Activated CD4-positive, alpha-beta memory T cell treated with anti-CD3 and anti-CD28 coated beads, Interleukin-2, amount 10 ng/mL, durations not matched to agents 7 days and 5 days (primary cell): ENCODE measurements at regions not wholly inside any gene's neighbourhood (a gene's known extent, or its start where the extent isn't known, plus 50 kb on each side); places are given as distances from the start of the nearest gene placed in this dataset.
A peak's percentile ranks its signal among the peaks of the same experiment; 100 is the strongest.
"Not testable (repeated sequence)": the region's sequence is repeated elsewhere in the genome, so short reads cannot be mapped to it uniquely, and the experiment has no call there.

Experiments used
- CTCF ChIA-PET: fragments of 350-600 bp; sonication (Branson Sonifier 250); formaldehyde crosslinking; loops from one replicate; lab custom pipeline; 2021; ENCODE audit warnings: antibody characterized with exemption, inconsistent platforms; lab: Charles Lee
- POLR2A ChIA-PET: fragments of 350-600 bp; sonication (Branson Sonifier 250); formaldehyde crosslinking; loops from one replicate; lab custom pipeline; 2021; ENCODE audit warnings: antibody characterized with exemption; lab: Charles Lee
- DNase-seq: peaks from one replicate; pipeline ENCODE4 v3.0.0-alpha.2; 2020
- H3K27ac Mint-ChIP-seq: one replicate; pipeline ENCODE4 v1.8.0; 2021; ENCODE audit warnings: mild to moderate bottlenecking, mixed read lengths
- H3K27me3 Mint-ChIP-seq: one replicate; pipeline ENCODE4 v1.8.0; 2021; ENCODE audit warnings: mixed read lengths
- H3K36me3 Mint-ChIP-seq: one replicate; pipeline ENCODE4 v1.8.0; 2021; ENCODE audit warnings: low read depth, mixed read lengths
- H3K4me1 Mint-ChIP-seq: one replicate; pipeline ENCODE4 v1.8.0; 2021; ENCODE audit warnings: mixed read lengths
- H3K4me3 Mint-ChIP-seq: one replicate; pipeline ENCODE4 v1.8.0; 2021; ENCODE audit warnings: mild to moderate bottlenecking, mixed read lengths
- H3K9me3 Mint-ChIP-seq: one replicate; pipeline ENCODE4 v1.8.0; 2021; ENCODE audit warnings: mixed read lengths

- CTCF ChIA-PET: no interaction called here
- POLR2A ChIA-PET: no interaction called here
- H3K27ac Mint-ChIP-seq: no peak overlapping the region
- H3K36me3 Mint-ChIP-seq: no peaks in the 10 kb centered on the region
- H3K9me3 Mint-ChIP-seq: peaks cover 3% of the 10 kb centered on the region
- H3K27me3 Mint-ChIP-seq: no peaks in the 10 kb centered on the region
- peaks cover 10% of the 10 kb centered on the region for H3K4me1 Mint-ChIP-seq
- H3K4me3 Mint-ChIP-seq: no peak overlapping the region
- DNase-seq: no peak
These were observed 196.4 kb upstream of the MSX2 start for GRCh38 chr5:174527916-174528540.

- no peaks in the 10 kb centered on the region for H3K36me3 Mint-ChIP-seq
These were observed 195.4 kb upstream of the MSX2 start for GRCh38 chr5:174528821-174529544.

GRCh38 chr5:174529925-174530681, 194.3 kb upstream of the MSX2 start:
- POLR2A ChIA-PET: no interaction called here
- Mint-ChIP-seq H3K36me3 (no peaks in the 10 kb centered on the region), H3K4me1 (peaks cover 10% of the 10 kb centered on the region), H3K9me3 (peaks cover 3% of the 10 kb centered on the region), H3K27ac (no peak overlapping the region), H3K27me3 (no peaks in the 10 kb centered on the region), H3K4me3 (no peak overlapping the region)
- no peak for DNase-seq
- CTCF ChIA-PET: no interaction called here

More at GRCh38 chr5:174528821-174529544, 195.4 kb upstream of the MSX2 start:
- no peak for DNase-seq
- Mint-ChIP-seq H3K27me3 (no peaks in the 10 kb centered on the region), H3K4me3 (no peak overlapping the region), H3K4me1 (peaks cover 10% of the 10 kb centered on the region), H3K9me3 (peaks cover 3% of the 10 kb centered on the region), H3K27ac (no peak overlapping the region)
- POLR2A ChIA-PET: no interaction called here
- CTCF ChIA-PET: no interaction called here

- no peak for DNase-seq
- H3K27me3 Mint-ChIP-seq: no peaks in the 10 kb centered on the region
- POLR2A ChIA-PET: no interaction called here
These were observed 192.6 kb upstream of the MSX2 start for GRCh38 chr5:174531782-174532191.

GRCh38 chr5:174532455-174533453, 191.6 kb upstream of the MSX2 start:
- H3K27me3 Mint-ChIP-seq: no peaks in the 10 kb centered on the region
- peaks cover 10% of the 10 kb centered on the region for H3K4me1 Mint-ChIP-seq
- DNase-seq: peak; percentile 23
- ChIA-PET CTCF (no interaction called here), POLR2A (no interaction called here)
- no peak overlapping the region for H3K27ac Mint-ChIP-seq
- no peak overlapping the region for H3K4me3 Mint-ChIP-seq
- H3K9me3 Mint-ChIP-seq: no peaks in the 10 kb centered on the region
- H3K36me3 Mint-ChIP-seq: no peaks in the 10 kb centered on the region

More at GRCh38 chr5:174531782-174532191, 192.6 kb upstream of the MSX2 start:
- Mint-ChIP-seq H3K9me3 (no peaks in the 10 kb centered on the region), H3K4me3 (no peak overlapping the region), H3K27ac (no peak overlapping the region), H3K36me3 (no peaks in the 10 kb centered on the region), H3K4me1 (peaks cover 10% of the 10 kb centered on the region)
- CTCF ChIA-PET: no interaction called here

- no peak overlapping the region for H3K4me3 Mint-ChIP-seq
- DNase-seq: no peak
- no peaks in the 10 kb centered on the region for H3K9me3 Mint-ChIP-seq
- POLR2A ChIA-PET: no interaction called here
- CTCF ChIA-PET: no interaction called here
- peaks cover 12% of the 10 kb centered on the region for H3K4me1 Mint-ChIP-seq
- H3K36me3 Mint-ChIP-seq: no peaks in the 10 kb centered on the region
- no peaks in the 10 kb centered on the region for H3K27me3 Mint-ChIP-seq
- no peak overlapping the region for H3K27ac Mint-ChIP-seq
These were observed 190.6 kb upstream of the MSX2 start for GRCh38 chr5:174533751-174534241.

GRCh38 chr5:174535669-174536068, 188.7 kb upstream of the MSX2 start:
- Mint-ChIP-seq H3K27ac (no peak overlapping the region), H3K36me3 (no peaks in the 10 kb centered on the region), H3K4me1 (peaks cover 12% of the 10 kb centered on the region), H3K27me3 (no peaks in the 10 kb centered on the region), H3K4me3 (no peak overlapping the region), H3K9me3 (no peaks in the 10 kb centered on the region)
- no peak for DNase-seq
- POLR2A ChIA-PET: no interaction called here
- CTCF ChIA-PET: no interaction called here

- DNase-seq, H3K9me3 Mint-ChIP-seq, H3K27me3 Mint-ChIP-seq, H3K4me1 Mint-ChIP-seq, H3K4me3 Mint-ChIP-seq, H3K36me3 Mint-ChIP-seq, POLR2A ChIA-PET, CTCF ChIA-PET, H3K27ac Mint-ChIP-seq: not testable (repeated sequence)
These were observed 184.6 kb upstream of the MSX2 start for GRCh38 chr5:174539823-174540222.

- no peak overlapping the region for H3K27ac Mint-ChIP-seq
- no peaks in the 10 kb centered on the region for H3K9me3 Mint-ChIP-seq
- no peaks in the 10 kb centered on the region for H3K36me3 Mint-ChIP-seq
- no peaks in the 10 kb centered on the region for H3K27me3 Mint-ChIP-seq
- CTCF ChIA-PET: no interaction called here
- no peak overlapping the region for H3K4me3 Mint-ChIP-seq
- POLR2A ChIA-PET: no interaction called here
- DNase-seq: no peak
- H3K4me1 Mint-ChIP-seq: peaks cover 3% of the 10 kb centered on the region
These were observed 182.3 kb upstream of the MSX2 start for GRCh38 chr5:174542037-174542436.

GRCh38 chr5:174542471-174542870, 181.9 kb upstream of the MSX2 start:
- ChIA-PET CTCF (no interaction called here), POLR2A (no interaction called here)
- Mint-ChIP-seq H3K27ac (no peak overlapping the region), H3K9me3 (no peaks in the 10 kb centered on the region), H3K4me3 (no peak overlapping the region), H3K4me1 (peaks cover 3% of the 10 kb centered on the region), H3K36me3 (no peaks in the 10 kb centered on the region), H3K27me3 (no peaks in the 10 kb centered on the region)
- DNase-seq: no peak

- Mint-ChIP-seq H3K9me3 (no peaks in the 10 kb centered on the region), H3K4me3 (no peak overlapping the region), H3K27me3 (no peaks in the 10 kb centered on the region), H3K4me1 (no peaks in the 10 kb centered on the region), H3K27ac (no peak overlapping the region), H3K36me3 (no peaks in the 10 kb centered on the region)
- DNase-seq: no peak
- ChIA-PET CTCF (no interaction called here), POLR2A (no interaction called here)
These were observed 178.5 kb upstream of the MSX2 start for GRCh38 chr5:174545926-174546325.

GRCh38 chr5:174547814-174548213, 176.6 kb upstream of the MSX2 start:
- H3K27me3 Mint-ChIP-seq: no peaks in the 10 kb centered on the region
- CTCF ChIA-PET: no interaction called here
- no peaks in the 10 kb centered on the region for H3K36me3 Mint-ChIP-seq
- DNase-seq: no peak
- H3K9me3 Mint-ChIP-seq: no peaks in the 10 kb centered on the region
- POLR2A ChIA-PET: no interaction called here
- H3K4me1 Mint-ChIP-seq: no peaks in the 10 kb centered on the region
- H3K4me3 Mint-ChIP-seq: no peak overlapping the region
- H3K27ac Mint-ChIP-seq: no peak overlapping the region
